GM23248 (cell line): ENCODE measurements at regions not wholly inside any gene's neighbourhood (a gene's known extent, or its start where the extent isn't known, plus 50 kb on each side); places are given as distances from the start of the nearest gene placed in this dataset.

Experiments used
- DNase-seq: peaks from one replicate; pipeline ENCODE4 v3.0.0-alpha.2; 2015
- H2AFZ ChIP-seq: fragments of 200-600 bp; sonication (generic); 2 replicates; pipeline ENCODE4 v1.6.1; 2016; ENCODE audit warnings: antibody characterized with exemption
- H3F3A ChIP-seq: fragments of 200-600 bp; sonication (generic); 2 replicates; pipeline ENCODE4 v1.6.1; 2016; ENCODE audit warnings: mild to moderate bottlenecking, antibody characterized with exemption, mixed run types; ENCODE audit not compliant: insufficient read depth
- H3K27ac ChIP-seq: fragments of 200-600 bp; sonication (generic); 2 replicates; pipeline ENCODE4 v1.5.1; 2016; ENCODE audit warnings: mild to moderate bottlenecking
- H3K27me3 ChIP-seq: fragments of 200-600 bp; sonication (generic); replicated peaks from 2 replicates; pipeline ENCODE4 v1.6.1; 2016; ENCODE audit warnings: mild to moderate bottlenecking; ENCODE audit not compliant: insufficient read depth
- H3K36me3 ChIP-seq: fragments of 200-600 bp; sonication (generic); 2 replicates; pipeline ENCODE4 v1.6.1; 2016; ENCODE audit warnings: low read depth, mild to moderate bottlenecking
- H3K4me1 ChIP-seq: fragments of 200-600 bp; sonication (generic); 2 replicates; pipeline ENCODE4 v1.6.1; 2016; ENCODE audit warnings: mild to moderate bottlenecking; ENCODE audit not compliant: insufficient read depth
- H3K4me2 ChIP-seq: fragments of 200-600 bp; sonication (generic); one replicate; pipeline ENCODE4 v1.6.1; 2016; ENCODE audit warnings: mild to moderate bottlenecking; ENCODE audit not compliant: unreplicated experiment
- H3K4me3 ChIP-seq: fragments of 200-600 bp; sonication (generic); 2 replicates; pipeline ENCODE4 v1.5.1; 2016; ENCODE audit warnings: mild to moderate bottlenecking
- H3K79me2 ChIP-seq: fragments of 200-600 bp; sonication (generic); 2 replicates; pipeline ENCODE4 v1.6.1; 2016; ENCODE audit warnings: mild to moderate bottlenecking; ENCODE audit not compliant: insufficient read depth
- H3K9ac ChIP-seq: fragments of 200-600 bp; sonication (generic); 2 replicates; pipeline ENCODE4 v1.6.1; 2016; ENCODE audit warnings: mild to moderate bottlenecking
- H3K9me2 ChIP-seq: fragments of 200-600 bp; sonication (generic); 2 replicates; pipeline ENCODE4 v1.6.1; 2016; ENCODE audit warnings: mixed run types, mild to moderate bottlenecking, moderate library complexity; ENCODE audit not compliant: insufficient read depth
- H3K9me3 ChIP-seq: fragments of 200-600 bp; sonication (generic); one replicate; pipeline ENCODE4 v1.6.1; 2017; ENCODE audit warnings: low read depth
- H4K20me1 ChIP-seq: fragments of 200-600 bp; sonication (generic); 2 replicates; pipeline ENCODE4 v1.6.0; 2016; ENCODE audit not compliant: insufficient read depth
- EZH2 ChIP-seq: fragments of 200-600 bp; sonication (generic); IDR thresholded peaks from 2 replicates; pipeline ENCODE4 v1.6.1; 2018; ENCODE audit warnings: antibody characterized with exemption, mild to moderate bottlenecking; ENCODE audit not compliant: insufficient read depth, poor library complexity, severe bottlenecking
- EZH2phosphoT487 ChIP-seq: fragments of 200-600 bp; sonication (generic); IDR thresholded peaks from 2 replicates; pipeline ENCODE4 v1.6.1; 2018; ENCODE audit warnings: antibody characterized with exemption, moderate library complexity, mild to moderate bottlenecking, low read depth; ENCODE audit not compliant: insufficient read depth
- WGBS, 2 experiments: methylation state at CpG; one replicate each; pipeline ENCODE4 v1.1.6; 2015 to 2017; ENCODE audit warnings: low lambda C conversion rate in 2 of 2, low coverage in 1 of 2; ENCODE audit errors: missing lambda C conversion rate in 2 of 2; 5-methylcytosine and 5-hydroxymethylcytosine counted together
- in situ Hi-C: fragments of 300-500 bp; cut with MboI; formaldehyde crosslinking; loops from 2 replicates; pipeline ENCODE4 v1.15.0; 2020

DNA sequence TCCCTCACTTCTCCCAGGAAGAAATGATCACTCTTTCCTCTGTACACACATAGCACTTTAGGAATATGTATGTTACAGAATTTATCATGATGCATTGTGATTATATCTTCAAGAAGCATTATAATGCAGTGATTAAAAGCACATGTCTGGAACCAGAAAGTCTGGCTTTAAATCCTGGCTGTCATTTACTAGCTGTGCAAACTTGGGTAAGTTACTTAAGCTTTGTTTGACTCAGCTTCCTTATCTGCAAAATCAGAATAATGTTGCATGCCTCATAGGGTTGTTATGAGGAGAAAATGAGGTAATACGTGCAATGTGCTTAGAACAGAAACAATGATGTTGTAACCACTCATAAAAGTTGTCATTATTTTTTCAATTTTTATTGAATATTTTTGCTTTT lies 156.3 kb upstream of the ZKSCAN2 start:
- no peaks in the 10 kb centered on the region for H3K79me2 ChIP-seq
- no peaks in the 10 kb centered on the region for H3F3A ChIP-seq
- no peak overlapping the region for H3K4me2 ChIP-seq
- no peak overlapping the region for H3K9ac ChIP-seq
- in situ Hi-C loops = no loop called here
- H3K36me3 ChIP-seq = no peaks in the 10 kb centered on the region
- no peak overlapping the region for H2AFZ ChIP-seq
- no peak overlapping the region for H3K4me3 ChIP-seq
- no peak for TF ChIP-seq EZH2
- TF ChIP-seq EZH2phosphoT487 = no peak
- WGBS, 2 experiments = 2 to 4% methylated on average over 1 of the region's 1 CpG
- no peaks in the 10 kb centered on the region for H3K4me1 ChIP-seq
- H3K27me3 ChIP-seq = no peaks in the 10 kb centered on the region
- H3K9me3 ChIP-seq = no peaks in the 10 kb centered on the region
- H3K27ac ChIP-seq = no peak overlapping the region
- H3K9me2 ChIP-seq = no peaks in the 10 kb centered on the region
- DNase-seq = peak; percentile 50
- H4K20me1 ChIP-seq = no peaks in the 10 kb centered on the region

DNA sequence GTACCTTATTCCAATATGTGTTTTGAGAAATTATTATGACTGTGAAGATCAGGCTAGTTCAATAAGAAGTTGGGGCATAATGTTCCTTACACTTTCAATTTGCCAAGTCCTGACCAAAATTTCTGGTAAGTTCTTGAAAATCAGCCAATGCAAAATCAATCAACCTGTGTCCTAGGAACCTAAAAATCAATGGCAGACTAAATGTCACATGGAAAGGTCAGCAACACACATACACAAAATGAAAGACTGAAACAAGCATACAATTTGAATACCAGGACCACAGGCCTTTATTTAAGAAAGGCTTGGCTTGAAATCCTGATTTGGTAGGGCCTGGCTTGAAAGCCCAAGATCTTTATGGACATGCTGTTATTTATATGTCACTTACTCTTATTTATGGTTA lies 155.5 kb upstream of the ZKSCAN2 start:
- H3K27ac ChIP-seq = no peak overlapping the region
- TF ChIP-seq EZH2 (no peak), EZH2phosphoT487 (no peak)
- no peaks in the 10 kb centered on the region for H4K20me1 ChIP-seq
- no peak for DNase-seq
- H3F3A ChIP-seq = no peaks in the 10 kb centered on the region
- H3K79me2 ChIP-seq = no peaks in the 10 kb centered on the region
- in situ Hi-C loops = no loop called here
- H3K9me2 ChIP-seq = no peaks in the 10 kb centered on the region
- H3K4me1 ChIP-seq = no peaks in the 10 kb centered on the region
- H3K4me3 ChIP-seq = no peak overlapping the region
- no peak overlapping the region for H3K9ac ChIP-seq
- H2AFZ ChIP-seq = no peak overlapping the region
- H3K36me3 ChIP-seq = no peaks in the 10 kb centered on the region
- no peaks in the 10 kb centered on the region for H3K9me3 ChIP-seq
- no peak overlapping the region for H3K4me2 ChIP-seq
- no peaks in the 10 kb centered on the region for H3K27me3 ChIP-seq

GRCh38 chr16:25411396-25412081 lies 153.9 kb upstream of the ZKSCAN2 start:
- Histone ChIP-seq H4K20me1 (no peaks in the 10 kb centered on the region), H3K36me3 (no peaks in the 10 kb centered on the region), H3K9me3 (no peaks in the 10 kb centered on the region), H3K9ac (no peak overlapping the region), H2AFZ (no peak overlapping the region), H3K4me1 (no peaks in the 10 kb centered on the region), H3K9me2 (no peaks in the 10 kb centered on the region), H3K4me3 (no peak overlapping the region), H3F3A (no peaks in the 10 kb centered on the region), H3K27ac (no peak overlapping the region), H3K79me2 (no peaks in the 10 kb centered on the region), H3K4me2 (no peak overlapping the region), H3K27me3 (no peaks in the 10 kb centered on the region)
- TF ChIP-seq EZH2phosphoT487 = no peak
- TF ChIP-seq EZH2 = no peak
- WGBS, 2 experiments = 12 to 17% methylated on average over 8 of the region's 8 CpGs
- no peak for DNase-seq
- in situ Hi-C loops = no loop called here

- no peaks in the 10 kb centered on the region for H3F3A ChIP-seq
- no peak overlapping the region for H2AFZ ChIP-seq
- no peaks in the 10 kb centered on the region for H3K27me3 ChIP-seq
- no peak for TF ChIP-seq EZH2phosphoT487
- no peak for TF ChIP-seq EZH2
- 6 to 15% methylated on average over 1 of the region's 1 CpG for WGBS, 2 experiments
- H3K4me3 ChIP-seq = no peak overlapping the region
- in situ Hi-C loops = no loop called here
- H3K79me2 ChIP-seq = no peaks in the 10 kb centered on the region
- H3K4me2 ChIP-seq = no peak overlapping the region
- no peaks in the 10 kb centered on the region for H3K9me2 ChIP-seq
- H3K27ac ChIP-seq = no peak overlapping the region
- no peaks in the 10 kb centered on the region for H3K9me3 ChIP-seq
- H3K4me1 ChIP-seq = no peaks in the 10 kb centered on the region
- no peaks in the 10 kb centered on the region for H4K20me1 ChIP-seq
- no peak overlapping the region for H3K9ac ChIP-seq
- no peaks in the 10 kb centered on the region for H3K36me3 ChIP-seq
- no peak for DNase-seq
Observed at GRCh38 chr16:25403852-25404251, 146.2 kb upstream of the ZKSCAN2 start.

- Histone ChIP-seq H3K4me3 (no peak overlapping the region), H3K9me2 (no peaks in the 10 kb centered on the region), H3K9me3 (no peaks in the 10 kb centered on the region), H4K20me1 (no peaks in the 10 kb centered on the region), H3K27me3 (no peaks in the 10 kb centered on the region), H3K36me3 (no peaks in the 10 kb centered on the region), H3F3A (no peaks in the 10 kb centered on the region), H3K27ac (no peak overlapping the region), H3K4me2 (no peak overlapping the region), H2AFZ (no peak overlapping the region), H3K4me1 (no peaks in the 10 kb centered on the region), H3K9ac (no peak overlapping the region), H3K79me2 (no peaks in the 10 kb centered on the region)
- no peak for TF ChIP-seq EZH2phosphoT487
- no peak for TF ChIP-seq EZH2
- in situ Hi-C loops = no loop called here
- DNase-seq = no peak
Observed at GRCh38 chr16:25395528-25395927, 137.9 kb upstream of the ZKSCAN2 start.
